AG09309 (cell line): ENCODE measurements at regions not wholly inside any gene's neighbourhood (a gene's known extent, or its start where the extent isn't known, plus 50 kb on each side); places are given as distances from the start of the nearest gene placed in this dataset.

ENCODE experiments used
- DNase-seq: peaks from one replicate; pipeline ENCODE4 v3.0.0-alpha.2; 2010; ENCODE audit warnings: low read depth
- H3K4me3 ChIP-seq: 2 replicates; pipeline ENCODE4 v1.5.1; 2011; ENCODE audit warnings: mild to moderate bottlenecking, low read depth, low read length, moderate library complexity; ENCODE audit not compliant: control insufficient read depth
- TF ChIP-seq, protein P1 (sequence below): IDR thresholded peaks from 2 replicates; pipeline ENCODE4 v1.5.1; 2011; ENCODE audit warnings: mild to moderate bottlenecking, low read depth, low read length, inconsistent platforms; ENCODE audit not compliant: insufficient read depth, control insufficient read depth; ENCODE audit errors: missing control alignments

DNA sequence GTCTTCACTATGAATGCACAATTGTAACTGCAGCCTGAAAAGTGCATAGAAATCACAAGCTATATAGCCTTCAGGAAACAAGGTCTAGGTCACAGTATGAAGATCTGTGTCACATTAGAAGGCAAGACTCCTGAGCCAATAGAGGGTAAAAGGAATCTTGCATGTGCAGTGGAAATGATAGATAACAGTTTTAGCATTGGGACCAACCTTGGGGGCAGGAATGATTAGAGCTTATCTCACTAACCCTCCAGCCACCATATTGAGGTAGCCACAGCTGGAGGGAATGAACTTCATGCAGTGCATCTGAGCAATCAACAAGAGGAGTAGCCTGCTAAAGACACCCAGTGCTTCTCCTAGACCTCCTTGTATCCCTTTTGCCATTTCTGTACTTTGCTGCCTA, 390.1 kb downstream of the LTN1 start:
- DNase-seq, result no peak
- no peak overlapping the region for H3K4me3 ChIP-seq
- TF ChIP-seq, protein P1, sequence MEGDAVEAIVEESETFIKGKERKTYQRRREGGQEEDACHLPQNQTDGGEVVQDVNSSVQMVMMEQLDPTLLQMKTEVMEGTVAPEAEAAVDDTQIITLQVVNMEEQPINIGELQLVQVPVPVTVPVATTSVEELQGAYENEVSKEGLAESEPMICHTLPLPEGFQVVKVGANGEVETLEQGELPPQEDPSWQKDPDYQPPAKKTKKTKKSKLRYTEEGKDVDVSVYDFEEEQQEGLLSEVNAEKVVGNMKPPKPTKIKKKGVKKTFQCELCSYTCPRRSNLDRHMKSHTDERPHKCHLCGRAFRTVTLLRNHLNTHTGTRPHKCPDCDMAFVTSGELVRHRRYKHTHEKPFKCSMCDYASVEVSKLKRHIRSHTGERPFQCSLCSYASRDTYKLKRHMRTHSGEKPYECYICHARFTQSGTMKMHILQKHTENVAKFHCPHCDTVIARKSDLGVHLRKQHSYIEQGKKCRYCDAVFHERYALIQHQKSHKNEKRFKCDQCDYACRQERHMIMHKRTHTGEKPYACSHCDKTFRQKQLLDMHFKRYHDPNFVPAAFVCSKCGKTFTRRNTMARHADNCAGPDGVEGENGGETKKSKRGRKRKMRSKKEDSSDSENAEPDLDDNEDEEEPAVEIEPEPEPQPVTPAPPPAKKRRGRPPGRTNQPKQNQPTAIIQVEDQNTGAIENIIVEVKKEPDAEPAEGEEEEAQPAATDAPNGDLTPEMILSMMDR, result no peak

DNA sequence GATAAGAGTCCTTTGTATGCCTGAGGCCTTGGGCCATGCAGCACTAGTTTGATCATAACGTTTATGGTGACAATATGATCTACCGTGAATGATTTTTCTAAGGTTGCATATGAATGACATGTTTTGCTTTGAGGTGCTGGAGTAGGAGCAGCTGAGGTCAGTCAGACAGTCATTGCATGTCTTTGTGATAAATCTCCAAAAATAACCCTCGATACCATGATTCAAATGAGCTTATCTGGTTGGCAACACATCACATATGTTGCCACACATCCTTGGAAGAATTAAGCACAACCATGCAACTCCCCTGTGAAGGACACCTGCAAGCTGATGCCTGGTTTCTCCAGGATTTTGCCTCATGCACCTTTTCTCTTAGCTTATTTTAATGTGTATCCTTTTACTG, 394.5 kb downstream of the LTN1 start:
- TF ChIP-seq, protein P1, result no peak
- no peak overlapping the region for H3K4me3 ChIP-seq
- DNase-seq, result no peak

DNA sequence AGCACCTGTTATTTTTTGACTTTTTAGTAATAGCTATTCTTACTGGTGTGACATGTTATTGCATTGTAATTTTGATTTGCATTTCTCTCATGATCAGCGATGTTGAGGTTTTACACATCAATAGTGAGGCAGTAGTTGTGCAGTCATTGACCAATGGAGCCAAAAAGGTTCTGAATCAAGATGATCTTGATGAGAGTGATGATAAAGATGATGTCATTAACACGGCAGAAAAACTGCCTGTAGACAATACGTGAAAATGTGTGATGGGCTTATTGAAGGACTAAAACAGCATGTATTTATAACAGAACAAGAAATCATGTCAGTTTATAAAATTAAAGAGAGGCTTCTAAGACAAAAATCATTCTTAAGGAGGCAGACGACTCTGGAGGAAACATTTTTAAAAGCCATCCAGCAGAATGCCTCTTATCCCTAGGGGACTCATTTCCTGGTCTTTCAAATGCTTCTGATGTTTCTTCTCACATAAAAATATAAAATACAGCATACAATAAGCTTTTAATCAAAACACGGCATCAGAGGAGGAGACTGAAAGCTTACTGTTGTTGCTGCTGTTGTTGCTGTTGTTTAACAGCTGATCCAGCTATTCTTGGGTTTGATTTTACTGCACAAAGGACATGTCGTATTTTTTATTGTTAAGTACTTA, 400.3 kb downstream of the LTN1 start:
- H3K4me3 ChIP-seq, result no peak overlapping the region
- TF ChIP-seq, protein P1, result no peak
- DNase-seq, result no peak

DNA sequence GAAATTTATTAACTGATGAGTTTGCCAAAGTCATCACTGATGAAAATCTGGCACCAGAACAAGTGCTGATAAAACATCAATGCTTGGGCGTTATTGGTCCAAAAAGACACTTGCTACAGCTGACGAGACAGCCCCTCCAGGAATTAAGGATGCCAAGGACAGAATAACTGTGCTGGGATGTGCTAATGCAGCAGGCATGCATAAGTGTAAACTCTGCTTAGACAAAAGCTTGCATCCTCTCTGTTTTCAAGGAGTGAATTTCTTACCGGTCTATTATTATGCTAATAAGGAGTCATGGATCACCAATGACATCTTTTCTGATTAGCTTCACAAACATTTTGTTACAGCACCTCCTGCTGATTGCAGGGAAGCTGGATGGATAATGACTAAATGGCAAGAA, 402.0 kb downstream of the LTN1 start:
- no peak for DNase-seq
- TF ChIP-seq, protein P1, result no peak
- H3K4me3 ChIP-seq, result no peak overlapping the region

DNA sequence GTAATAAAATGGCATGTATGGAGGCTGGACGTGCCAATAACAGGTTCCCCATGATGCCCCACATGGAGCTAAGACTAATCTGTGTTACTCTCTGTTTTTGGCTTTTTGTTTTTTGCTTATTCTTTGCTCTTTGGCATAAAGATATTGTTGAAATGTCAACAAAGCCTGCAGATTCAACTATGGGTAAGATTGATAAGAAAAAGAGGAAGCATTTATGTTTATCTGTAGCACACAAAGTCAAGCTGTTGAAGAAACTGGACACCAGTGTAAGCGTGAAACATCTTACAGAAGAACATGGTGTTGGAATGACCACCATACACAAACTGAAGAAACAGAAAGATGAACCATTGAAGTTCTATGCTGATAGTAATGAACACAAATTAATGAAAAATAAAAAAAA, 402.7 kb downstream of the LTN1 start:
- TF ChIP-seq, protein P1, result no peak
- no peak for DNase-seq

DNA sequence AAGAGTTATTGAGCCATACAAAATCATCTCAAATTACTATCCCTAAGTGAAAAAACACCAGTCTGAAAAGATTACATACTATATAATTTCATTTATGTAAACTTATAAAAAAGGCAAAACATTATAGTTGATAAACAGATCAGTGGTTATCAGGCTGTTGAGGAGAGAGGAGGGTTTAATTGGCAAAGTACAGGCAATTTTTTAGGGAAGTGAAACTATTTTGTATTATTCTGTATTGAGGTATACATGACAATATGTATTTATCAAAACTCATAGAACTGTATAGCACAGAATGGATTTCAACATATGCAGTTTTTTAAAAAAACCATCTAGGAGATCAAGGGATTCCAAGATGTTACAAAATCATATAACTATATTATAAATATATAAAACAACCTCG, 403.7 kb downstream of the LTN1 start:
- no peak for DNase-seq
- no peak overlapping the region for H3K4me3 ChIP-seq
- TF ChIP-seq, protein P1, result no peak

More for the DNA sequence above, 402.7 kb downstream of the LTN1 start:
- no peak overlapping the region for H3K4me3 ChIP-seq
